Pancreas (tissue), 10 donors: ENCODE measurements at regions not wholly inside any gene's neighbourhood (a gene's known extent, or its start where the extent isn't known, plus 50 kb on each side); places are given as distances from the start of the nearest gene placed in this dataset.
"Not testable (repeated sequence)": the region's sequence is repeated elsewhere in the genome, so short reads cannot be mapped to it uniquely, and the experiment has no call there.

ENCODE experiments used
- ATAC-seq, 4 donors: fragments of 200-7000 bp; cut with Tn5 transposase; one replicate each; pipeline versions ENCODE4 v1.8.0 to v1.9.1; 2020; ENCODE audit warnings: mild to moderate bottlenecking in 4 of 4, moderate library complexity in 4 of 4
- DNase-seq, 6 donors: peaks; one replicate each; pipeline ENCODE4 v3.0.0-alpha.2; 2020
- FAIRE-seq: peaks from 2 replicates; lab custom pipeline; 2012; peaks lifted over from hg19 to GRCh38; lab: Jason Lieb, UNC
- H3K27ac ChIP-seq, 4 donors: fragments of 200-600 bp; sonication (generic); 1 replicate in 3 of 4; 2 replicates in 1 of 4; pipeline versions ENCODE4 v1.5.0 to v1.8.0; 2020
- H3K27me3 ChIP-seq, 4 donors: fragments of 200-600 bp; one replicate each; pipeline ENCODE4 v1.8.0; 2021
- H3K36me3 ChIP-seq, 3 donors: fragments of 200-600 bp; sonication (generic) in 1 of 3; one replicate each; pipeline versions ENCODE4 v1.5.0 to v1.8.0; 2020 to 2021
- H3K4me1 ChIP-seq, 3 donors: fragments of 200-600 bp; one replicate each; pipeline ENCODE4 v1.8.0; 2021
- H3K4me3 ChIP-seq, 4 donors: fragments of 200-600 bp; sonication (generic) in 2 of 4; one replicate each; pipeline versions ENCODE4 v1.5.0 to v1.8.0; 2020 to 2021
- H3K9me3 ChIP-seq, 4 donors: fragments of 200-600 bp; one replicate each; pipeline ENCODE4 v1.8.0; 2021
- WGBS, 2 donors: extraction: QIAGEN DNeasy Blood & Tissue Kit; methylation state at CpG; one replicate each; pipeline ENCODE4 v1.1.7; 2013; 5-methylcytosine and 5-hydroxymethylcytosine counted together
- intact Hi-C, 3 donors: fragments of 100-400 bp; cut with DNase I; formaldehyde crosslinking; loops; one replicate each; pipeline versions ENCODE4 v1.11.1 to v1.14.2; 2022
- TF ChIP-seq, protein P1 (sequence below), 4 donors: fragments of 200-600 bp; sonication (generic) in 3 of 4; IDR thresholded peaks; one replicate each; pipeline versions ENCODE4 v1.5.0 to v1.8.0; 2021; ENCODE audit warnings: antibody characterized with exemption in 4 of 4
- donor health status: healthy with polysubstance abuse.
- donor health status: DM: no; HTN: no; CAD: no; lungs with moderate emphysema.
- donor health status: DM: no; HTN: no; CAD: no.
- donor health status: control.
- donor health status: control.
- donor health status: Bipolar disorder and iron deficiency.
- donor health status: DM: yes; HTN: yes; CAD: no.
- donor health status: DM: no; HTN: no; CAD: no.
- donor health status: DM: no; HTN: no; CAD: no.
- donor health status: DM: yes; HTN: yes; CAD: no.

GRCh38 chr7:137127058-137127457, 216.5 kb downstream of the PTN start:
- 45 to 86% methylated on average over 1 of the region's 1 CpG for WGBS, 2 donors
- Histone ChIP-seq H3K4me1 (no peaks in the 10 kb centered on the region), H3K4me3 (no peak overlapping the region), H3K27ac (no peak overlapping the region), H3K27me3 (peaks cover 0 to 4% (median 0%) of the 10 kb centered on the region in 4 donors), H3K36me3 (no peaks in the 10 kb centered on the region), H3K9me3 (no peaks in the 10 kb centered on the region)
- no peak for DNase-seq
- intact Hi-C loops = no loop called here
- TF ChIP-seq, protein P1, sequence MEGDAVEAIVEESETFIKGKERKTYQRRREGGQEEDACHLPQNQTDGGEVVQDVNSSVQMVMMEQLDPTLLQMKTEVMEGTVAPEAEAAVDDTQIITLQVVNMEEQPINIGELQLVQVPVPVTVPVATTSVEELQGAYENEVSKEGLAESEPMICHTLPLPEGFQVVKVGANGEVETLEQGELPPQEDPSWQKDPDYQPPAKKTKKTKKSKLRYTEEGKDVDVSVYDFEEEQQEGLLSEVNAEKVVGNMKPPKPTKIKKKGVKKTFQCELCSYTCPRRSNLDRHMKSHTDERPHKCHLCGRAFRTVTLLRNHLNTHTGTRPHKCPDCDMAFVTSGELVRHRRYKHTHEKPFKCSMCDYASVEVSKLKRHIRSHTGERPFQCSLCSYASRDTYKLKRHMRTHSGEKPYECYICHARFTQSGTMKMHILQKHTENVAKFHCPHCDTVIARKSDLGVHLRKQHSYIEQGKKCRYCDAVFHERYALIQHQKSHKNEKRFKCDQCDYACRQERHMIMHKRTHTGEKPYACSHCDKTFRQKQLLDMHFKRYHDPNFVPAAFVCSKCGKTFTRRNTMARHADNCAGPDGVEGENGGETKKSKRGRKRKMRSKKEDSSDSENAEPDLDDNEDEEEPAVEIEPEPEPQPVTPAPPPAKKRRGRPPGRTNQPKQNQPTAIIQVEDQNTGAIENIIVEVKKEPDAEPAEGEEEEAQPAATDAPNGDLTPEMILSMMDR (IDR thresholded peaks at IDR 0.05) = no peak
- FAIRE-seq = no peak
- no peak for ATAC-seq

DNA sequence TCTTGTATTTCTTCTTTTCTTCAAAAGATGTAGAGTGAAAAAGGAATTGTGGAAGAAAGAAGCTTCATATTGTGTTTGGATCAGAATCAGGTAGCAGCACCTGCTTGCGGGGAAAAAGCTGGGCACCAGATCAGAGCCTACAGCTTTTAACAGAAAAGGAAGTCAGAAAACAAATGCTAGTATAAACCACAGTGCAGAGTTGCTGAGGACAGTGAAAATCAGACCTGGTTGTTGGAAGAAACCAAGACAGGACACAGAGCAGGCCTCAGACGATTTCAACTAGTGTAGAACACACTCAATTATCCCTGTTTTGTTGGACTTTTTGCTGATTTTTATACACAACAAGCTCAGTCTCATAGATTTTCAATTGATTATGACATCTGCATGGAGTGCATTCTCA, 221.4 kb downstream of the PTN start:
- Histone ChIP-seq H3K4me1 (no peaks in the 10 kb centered on the region), H3K9me3 (no peaks in the 10 kb centered on the region), H3K36me3 (no peaks in the 10 kb centered on the region), H3K4me3 (no peak overlapping the region), H3K27ac (no peak overlapping the region), H3K27me3 (peaks cover 0 to 4% (median 0%) of the 10 kb centered on the region in 4 donors)
- FAIRE-seq (no peak), DNase-seq (no peak), ATAC-seq (no peak)
- WGBS, 2 donors = 65 to 72% methylated on average over 2 of the region's 2 CpGs
- TF ChIP-seq, protein P1 (IDR thresholded peaks at IDR 0.05) = no peak
- intact Hi-C loops = no loop called here

DNA sequence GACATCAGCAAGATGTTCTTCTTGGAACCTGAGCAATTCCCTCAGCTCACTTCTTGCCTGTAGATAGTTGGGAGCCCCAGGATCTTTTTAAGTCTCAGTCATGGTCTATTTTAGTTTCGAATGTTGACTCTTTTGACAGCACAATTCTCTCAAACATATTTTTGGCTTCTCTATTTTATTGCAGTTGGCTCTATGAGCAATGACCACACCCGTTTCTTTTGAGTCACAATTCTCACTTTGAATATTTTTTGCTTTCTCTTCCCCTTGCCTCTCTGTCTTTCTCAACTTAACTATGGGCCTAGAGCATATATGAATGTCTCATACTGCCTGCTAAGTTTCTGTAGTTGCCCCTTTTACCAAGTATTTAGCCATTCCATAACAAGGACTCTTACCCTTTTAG, 222.8 kb downstream of the PTN start:
- Histone ChIP-seq H3K9me3 (no peaks in the 10 kb centered on the region), H3K4me1 (no peaks in the 10 kb centered on the region), H3K27me3 (peaks cover 0 to 4% (median 0%) of the 10 kb centered on the region in 4 donors), H3K4me3 (no peak overlapping the region), H3K36me3 (no peaks in the 10 kb centered on the region), H3K27ac (no peak overlapping the region)
- FAIRE-seq (no peak), DNase-seq (no peak), ATAC-seq (no peak)
- WGBS, 2 donors = 39 to 55% methylated on average over 2 of the region's 2 CpGs
- intact Hi-C loops = no loop called here
- TF ChIP-seq, protein P1 (IDR thresholded peaks at IDR 0.05) = no peak

DNA sequence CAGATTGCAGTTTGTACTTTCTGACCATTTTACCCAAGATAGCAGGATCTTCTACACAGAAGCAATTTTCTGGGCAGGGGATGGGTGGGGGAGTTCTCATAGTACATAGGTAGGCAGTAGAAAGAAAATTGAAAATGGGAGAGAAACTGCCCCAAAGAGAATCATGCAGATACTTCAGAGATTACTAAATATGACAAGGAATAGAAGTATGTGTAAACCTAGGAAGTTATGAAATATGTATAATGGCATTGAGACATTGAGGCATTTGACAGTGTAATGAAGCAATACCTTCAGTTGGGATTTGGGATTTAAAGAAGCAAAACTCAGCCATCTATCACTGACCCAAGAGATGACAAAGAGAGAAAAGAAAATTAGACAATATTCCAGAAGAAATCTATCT, 233.0 kb downstream of the PTN start:
- DNase-seq (no peak), FAIRE-seq (no peak), ATAC-seq (no peak)
- Histone ChIP-seq H3K36me3 (no peaks in the 10 kb centered on the region), H3K4me1 (no peaks in the 10 kb centered on the region), H3K4me3 (no peak overlapping the region), H3K27ac (no peak overlapping the region), H3K27me3 (peaks cover 0 to 6% (median 0%) of the 10 kb centered on the region in 4 donors), H3K9me3 (no peaks in the 10 kb centered on the region)
- intact Hi-C loops = no loop called here
- TF ChIP-seq, protein P1 (IDR thresholded peaks at IDR 0.05) = no peak

DNA sequence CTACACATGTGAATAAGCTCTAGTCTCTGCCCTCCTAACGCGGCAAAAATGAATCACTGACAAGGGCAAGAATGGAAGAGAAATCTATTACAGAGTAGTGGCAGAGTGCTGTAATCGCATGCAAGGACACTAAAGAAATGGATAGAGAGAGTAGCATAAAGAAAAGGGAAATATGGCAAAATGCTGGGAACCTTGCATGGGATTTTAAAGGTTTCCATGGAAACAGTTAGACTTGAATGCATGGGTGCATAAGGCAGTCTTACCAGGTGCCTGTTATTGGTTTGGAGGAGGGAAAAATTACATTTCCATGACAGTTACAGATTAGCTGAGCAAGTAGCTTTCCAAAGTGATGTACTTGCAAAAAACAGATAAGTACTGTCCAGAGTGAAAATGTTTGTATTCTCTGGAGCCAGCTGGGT, 233.4 kb downstream of the PTN start:
- Histone ChIP-seq H3K4me3 (no peak overlapping the region), H3K27me3 (peaks cover 0 to 6% (median 0%) of the 10 kb centered on the region in 4 donors), H3K4me1 (no peaks in the 10 kb centered on the region), H3K27ac (no peak overlapping the region), H3K9me3 (no peaks in the 10 kb centered on the region), H3K36me3 (no peaks in the 10 kb centered on the region)
- DNase-seq (no peak), FAIRE-seq (no peak), ATAC-seq (no peak)
- intact Hi-C loops = no loop called here
- 66 to 69% methylated on average over 3 of the region's 3 CpGs for WGBS, 2 donors
- TF ChIP-seq, protein P1 (IDR thresholded peaks at IDR 0.05) = no peak

GRCh38 chr7:137107802-137108201, 235.7 kb downstream of the PTN start:
- FAIRE-seq, H3K36me3 ChIP-seq, H3K4me1 ChIP-seq, intact Hi-C loops, H3K27me3 ChIP-seq, DNase-seq, ATAC-seq, H3K4me3 ChIP-seq, H3K9me3 ChIP-seq, H3K27ac ChIP-seq: not testable (repeated sequence)
- 62 to 74% methylated on average over 2 of the region's 2 CpGs for WGBS, 2 donors

DNA sequence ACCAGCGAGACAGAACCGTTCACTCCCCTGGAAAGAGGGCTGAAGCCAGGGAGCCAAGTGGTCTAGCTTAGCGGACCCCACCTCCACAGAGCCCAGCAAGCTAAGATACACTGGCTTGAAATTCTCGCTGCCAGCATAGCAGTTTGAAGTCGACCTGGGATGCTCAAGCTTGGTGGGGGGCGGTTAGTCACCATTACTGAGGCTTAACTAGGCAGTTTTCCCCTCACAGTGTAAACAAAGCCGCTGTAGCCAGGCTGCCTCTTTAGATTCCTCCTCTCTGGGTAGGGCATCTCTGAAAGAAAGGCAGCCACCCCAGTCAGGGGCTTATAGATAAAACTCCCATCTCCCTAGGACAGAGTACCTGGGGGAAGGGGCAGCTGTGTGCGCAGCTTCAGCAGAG, 235.1 kb downstream of the CHRM2 start:
- FAIRE-seq, H3K27ac ChIP-seq, DNase-seq, intact Hi-C loops, H3K27me3 ChIP-seq, H3K4me1 ChIP-seq, H3K9me3 ChIP-seq, H3K36me3 ChIP-seq, ATAC-seq, H3K4me3 ChIP-seq: not testable (repeated sequence)
- WGBS, 2 donors = 65% methylated on average over 8 of the region's 8 CpGs
